Mucosa of descending colon (tissue), 3 donors: ENCODE measurements at regions not wholly inside any gene's neighbourhood (a gene's known extent, or its start where the extent isn't known, plus 50 kb on each side); places are given as distances from the start of the nearest gene placed in this dataset.

Experiments used
- ATAC-seq: fragments of 200-7000 bp; cut with Tn5 transposase; one replicate; pipeline ENCODE4 v1.9.1; 2020; ENCODE audit warnings: mild to moderate bottlenecking, moderate library complexity
- DNase-seq, 3 donors: peaks; one replicate each; pipeline ENCODE4 v3.0.0-alpha.2; 2020
- H3K36me3 ChIP-seq: fragments of 200-600 bp; one replicate; pipeline ENCODE4 v1.8.0; 2021; ENCODE audit warnings: low read depth, mild to moderate bottlenecking
- H3K4me1 ChIP-seq: fragments of 200-600 bp; one replicate; pipeline ENCODE4 v1.8.0; 2021; ENCODE audit warnings: low read depth, mild to moderate bottlenecking
- H3K4me3 ChIP-seq: fragments of 200-600 bp; one replicate; pipeline ENCODE4 v1.8.0; 2021; ENCODE audit warnings: mild to moderate bottlenecking
- H3K9me3 ChIP-seq: fragments of 200-600 bp; one replicate; pipeline ENCODE4 v1.8.0; 2021; ENCODE audit warnings: mild to moderate bottlenecking
- intact Hi-C, 2 donors: fragments of 100-400 bp; cut with DNase I in 1 of 2; cut with micrococcal nuclease in 1 of 2; formaldehyde crosslinking; loops; one replicate each; pipeline versions ENCODE4 v1.11.0 to v1.11.1; 2022; cut with DNase I, micrococcal nuclease
- TF ChIP-seq, protein P1 (sequence below): fragments of 200-600 bp; IDR thresholded peaks from one replicate; pipeline ENCODE4 v1.8.0; 2022; ENCODE audit warnings: antibody characterized with exemption, mild to moderate bottlenecking
- donor health status: DM: no; HTN: no; CAD: no; lungs with moderate emphysema.
- donor health status: DM: no; HTN: no; CAD: no.
- donor health status: DM: no; HTN: yes; CAD: no.

- intact Hi-C loops = no loop called here
- no peaks in the 10 kb centered on the region for H3K9me3 ChIP-seq
- no peak for ATAC-seq
These were observed 436.0 kb downstream of the CENPC start for GRCh38 chr4:67109276-67109675.

GRCh38 chr4:67106861-67107460 is 438.3 kb downstream of the CENPC start:
- no peak for DNase-seq
- H3K9me3 ChIP-seq = no peaks in the 10 kb centered on the region
- no peak overlapping the region for H3K4me3 ChIP-seq
- intact Hi-C loops = no loop called here
- no peaks in the 10 kb centered on the region for H3K36me3 ChIP-seq
- TF ChIP-seq, protein P1, sequence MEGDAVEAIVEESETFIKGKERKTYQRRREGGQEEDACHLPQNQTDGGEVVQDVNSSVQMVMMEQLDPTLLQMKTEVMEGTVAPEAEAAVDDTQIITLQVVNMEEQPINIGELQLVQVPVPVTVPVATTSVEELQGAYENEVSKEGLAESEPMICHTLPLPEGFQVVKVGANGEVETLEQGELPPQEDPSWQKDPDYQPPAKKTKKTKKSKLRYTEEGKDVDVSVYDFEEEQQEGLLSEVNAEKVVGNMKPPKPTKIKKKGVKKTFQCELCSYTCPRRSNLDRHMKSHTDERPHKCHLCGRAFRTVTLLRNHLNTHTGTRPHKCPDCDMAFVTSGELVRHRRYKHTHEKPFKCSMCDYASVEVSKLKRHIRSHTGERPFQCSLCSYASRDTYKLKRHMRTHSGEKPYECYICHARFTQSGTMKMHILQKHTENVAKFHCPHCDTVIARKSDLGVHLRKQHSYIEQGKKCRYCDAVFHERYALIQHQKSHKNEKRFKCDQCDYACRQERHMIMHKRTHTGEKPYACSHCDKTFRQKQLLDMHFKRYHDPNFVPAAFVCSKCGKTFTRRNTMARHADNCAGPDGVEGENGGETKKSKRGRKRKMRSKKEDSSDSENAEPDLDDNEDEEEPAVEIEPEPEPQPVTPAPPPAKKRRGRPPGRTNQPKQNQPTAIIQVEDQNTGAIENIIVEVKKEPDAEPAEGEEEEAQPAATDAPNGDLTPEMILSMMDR = no peak
- no peak for ATAC-seq
- H3K4me1 ChIP-seq = no peaks in the 10 kb centered on the region

More at GRCh38 chr4:67109276-67109675, 436.0 kb downstream of the CENPC start:
- no peaks in the 10 kb centered on the region for H3K36me3 ChIP-seq
- no peaks in the 10 kb centered on the region for H3K4me1 ChIP-seq
- H3K4me3 ChIP-seq = no peak overlapping the region
- TF ChIP-seq, protein P1 = no peak
- no peak for DNase-seq

- no peak overlapping the region for H3K4me3 ChIP-seq
- TF ChIP-seq, protein P1 = no peak
- no peak for ATAC-seq
These were observed 441.2 kb downstream of the CENPC start for GRCh38 chr4:67104145-67104544.

DNA sequence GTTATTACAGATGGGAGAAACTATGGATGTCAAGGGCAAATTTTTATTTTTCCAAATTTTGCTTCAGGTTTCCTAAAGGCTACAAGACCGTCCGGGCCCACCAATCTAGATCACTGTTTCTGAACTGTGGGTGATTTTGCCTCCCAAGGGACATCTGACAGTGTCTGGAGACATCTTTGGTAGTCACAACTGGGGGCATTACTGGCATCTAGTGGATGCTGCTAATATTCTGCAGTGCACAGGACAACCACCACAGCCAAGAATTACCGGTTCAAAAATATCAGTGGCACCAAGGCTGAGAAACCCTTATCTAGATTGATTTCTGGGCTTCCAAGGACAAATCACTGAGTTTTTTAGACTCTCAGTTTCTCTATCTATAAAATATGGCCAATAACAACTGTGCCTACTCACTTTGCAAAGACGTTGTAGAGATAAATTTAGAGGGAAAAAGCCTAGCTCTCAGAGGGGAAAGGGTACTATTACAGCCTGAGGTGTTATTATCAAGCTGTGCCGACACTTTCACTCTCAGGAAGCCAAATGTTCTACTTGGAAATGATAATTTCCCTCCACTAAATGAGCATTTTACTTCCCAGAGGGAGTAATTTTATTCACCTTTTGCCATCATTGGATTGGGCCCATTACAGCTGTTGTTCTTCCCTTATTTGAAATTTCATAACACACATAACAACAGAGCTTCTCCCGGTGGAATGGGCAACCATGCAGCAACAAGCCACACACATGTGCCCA is 442.1 kb downstream of the CENPC start:
- intact Hi-C loops = no loop called here
- DNase-seq = no peak
- TF ChIP-seq, protein P1 = no peak

More at GRCh38 chr4:67104145-67104544, 441.2 kb downstream of the CENPC start:
- H3K9me3 ChIP-seq = no peaks in the 10 kb centered on the region
- no peaks in the 10 kb centered on the region for H3K36me3 ChIP-seq
- DNase-seq = no peak
- H3K4me1 ChIP-seq = no peaks in the 10 kb centered on the region
- intact Hi-C loops = no loop called here

DNA sequence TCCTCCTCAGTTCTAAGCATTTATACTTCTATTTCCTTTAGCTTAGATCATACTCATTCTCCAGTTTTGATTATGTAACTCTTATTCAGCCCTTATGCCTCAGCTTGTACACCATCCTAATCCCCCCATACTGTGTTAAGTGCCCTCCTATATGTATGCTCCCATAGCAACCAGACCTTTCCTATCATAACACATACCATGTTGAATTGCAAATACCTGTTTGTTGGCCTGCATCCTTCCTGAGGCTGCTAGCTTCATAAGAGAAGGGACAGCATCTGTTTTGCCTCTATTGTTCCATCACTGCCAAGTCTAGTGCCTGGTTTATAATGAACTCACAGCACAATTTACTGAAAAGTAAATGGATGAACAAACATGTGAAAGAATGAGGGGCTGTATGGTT is 443.7 kb downstream of the CENPC start:
- TF ChIP-seq, protein P1 = no peak
- no peak for ATAC-seq
- intact Hi-C loops = no loop called here

More for the DNA sequence above, 442.1 kb downstream of the CENPC start:
- Histone ChIP-seq H3K36me3 (no peaks in the 10 kb centered on the region), H3K4me1 (no peaks in the 10 kb centered on the region), H3K9me3 (no peaks in the 10 kb centered on the region), H3K4me3 (no peak overlapping the region)
- ATAC-seq = no peak

More for the DNA sequence above, 443.7 kb downstream of the CENPC start:
- no peak for DNase-seq
- no peaks in the 10 kb centered on the region for H3K4me1 ChIP-seq
- no peaks in the 10 kb centered on the region for H3K9me3 ChIP-seq
- H3K36me3 ChIP-seq = no peaks in the 10 kb centered on the region
- no peak overlapping the region for H3K4me3 ChIP-seq
